ENCODE measurements at regions not wholly inside any gene's neighbourhood (a gene's known extent, or its start where the extent isn't known, plus 50 kb on each side); places are given as distances from the start of the nearest gene placed in this dataset.
A peak's percentile ranks its signal among the peaks of the same experiment; 100 is the strongest.

GRCh38 chr14:103209506-103209905, 86.2 kb downstream of the TNFAIP2 start:
- H3K9me3 ChIP-seq = no peaks in the 10 kb centered on the region
- H3K4me3 ChIP-seq = no peak overlapping the region
- no peak for DNase-seq
- no peaks in the 10 kb centered on the region for H3K27me3 ChIP-seq
- H3K4me1 ChIP-seq = peaks cover 12% of the 10 kb centered on the region in 2 donors
- H3K27ac ChIP-seq = peak overlapping the region; percentile 48 to 88 (median 74)
- intact Hi-C loops (cut with DNase I; ENCODE audit: low total_unique reads) (no loop called here), in situ Hi-C loops (cut with MboI; ENCODE audit: low sequenced_read_pairs in 4 of 4) (no loop called here)
- no peak for ATAC-seq
- no peaks in the 10 kb centered on the region for H3K36me3 ChIP-seq
- TF ChIP-seq CTCF (IDR thresholded peaks at IDR 0.05 in 4 of 5, conservative IDR thresholded peaks at IDR 0.05 in 1 of 5) (no peak), POLR2A (IDR thresholded peaks at IDR 0.05) (no peak)

GRCh38 chr14:103213331-103213730, 90.1 kb downstream of the TNFAIP2 start:
- DNase-seq = no peak
- TF ChIP-seq CTCF (IDR thresholded peaks at IDR 0.05 in 4 of 5, conservative IDR thresholded peaks at IDR 0.05 in 1 of 5) = no peak
- no peak for TF ChIP-seq POLR2A (IDR thresholded peaks at IDR 0.05)
- H3K36me3 ChIP-seq = no peaks in the 10 kb centered on the region
- intact Hi-C loops (cut with DNase I; ENCODE audit: low total_unique reads) (no loop called here), in situ Hi-C loops (cut with MboI; ENCODE audit: low sequenced_read_pairs in 4 of 4) (no loop called here)
- H3K27me3 ChIP-seq = no peaks in the 10 kb centered on the region
- no peak overlapping the region for H3K4me3 ChIP-seq
- no peak overlapping the region for H3K27ac ChIP-seq
- no peaks in the 10 kb centered on the region for H3K4me1 ChIP-seq
- no peaks in the 10 kb centered on the region for H3K9me3 ChIP-seq
- no peak for ATAC-seq

- intact Hi-C loops (cut with DNase I; ENCODE audit: low total_unique reads) (no loop called here), in situ Hi-C loops (cut with MboI; ENCODE audit: low sequenced_read_pairs in 4 of 4) (no loop called here)
- Histone ChIP-seq H3K27ac (no peak overlapping the region), H3K36me3 (no peaks in the 10 kb centered on the region), H3K4me3 (no peak overlapping the region), H3K4me1 (no peaks in the 10 kb centered on the region), H3K9me3 (no peaks in the 10 kb centered on the region), H3K27me3 (no peaks in the 10 kb centered on the region)
- TF ChIP-seq POLR2A (IDR thresholded peaks at IDR 0.05) (no peak), CTCF (IDR thresholded peaks at IDR 0.05 in 4 of 5, conservative IDR thresholded peaks at IDR 0.05 in 1 of 5) (no peak)
- DNase-seq (no peak), ATAC-seq (peak in 1 of 2 donors; percentile 76)
Observed at GRCh38 chr14:103214461-103214958, 91.2 kb downstream of the TNFAIP2 start.

- TF ChIP-seq CTCF (IDR thresholded peaks at IDR 0.05 in 4 of 5, conservative IDR thresholded peaks at IDR 0.05 in 1 of 5) (no peak), POLR2A (IDR thresholded peaks at IDR 0.05) (no peak)
- Histone ChIP-seq H3K27ac (no peak overlapping the region), H3K4me3 (no peak overlapping the region), H3K4me1 (peaks cover 0 to 4% of the 10 kb centered on the region in 2 donors), H3K27me3 (peaks cover 6 to 16% (median 11%) of the 10 kb centered on the region in 3 donors), H3K36me3 (no peaks in the 10 kb centered on the region), H3K9me3 (no peaks in the 10 kb centered on the region)
- DNase-seq (no peak), ATAC-seq (no peak)
- intact Hi-C loops (cut with DNase I; ENCODE audit: low total_unique reads) (no loop called here), in situ Hi-C loops (cut with MboI; ENCODE audit: low sequenced_read_pairs in 4 of 4) (no loop called here)
Observed at GRCh38 chr14:103216399-103216798, 93.1 kb downstream of the TNFAIP2 start.

GRCh38 chr14:103216857-103217256, 93.6 kb downstream of the TNFAIP2 start:
- no peaks in the 10 kb centered on the region for H3K36me3 ChIP-seq
- no peak for ATAC-seq
- intact Hi-C loops (cut with DNase I; ENCODE audit: low total_unique reads) = no loop called here
- H3K9me3 ChIP-seq = no peaks in the 10 kb centered on the region
- H3K4me3 ChIP-seq = no peak overlapping the region
- peaks cover 10 to 18% (median 16%) of the 10 kb centered on the region in 3 donors for H3K27me3 ChIP-seq
- no peak for DNase-seq
- TF ChIP-seq CTCF (IDR thresholded peaks at IDR 0.05 in 4 of 5, conservative IDR thresholded peaks at IDR 0.05 in 1 of 5) (no peak), POLR2A (IDR thresholded peaks at IDR 0.05) (no peak)
- peaks cover 0 to 4% of the 10 kb centered on the region in 2 donors for H3K4me1 ChIP-seq
- no peak overlapping the region for H3K27ac ChIP-seq
- in situ Hi-C loops (cut with MboI; ENCODE audit: low sequenced_read_pairs in 4 of 4) = no loop called here
